ENCODE measurements at regions not wholly inside any gene's neighbourhood (a gene's known extent, or its start where the extent isn't known, plus 50 kb on each side); places are given as distances from the start of the nearest gene placed in this dataset.

DNA sequence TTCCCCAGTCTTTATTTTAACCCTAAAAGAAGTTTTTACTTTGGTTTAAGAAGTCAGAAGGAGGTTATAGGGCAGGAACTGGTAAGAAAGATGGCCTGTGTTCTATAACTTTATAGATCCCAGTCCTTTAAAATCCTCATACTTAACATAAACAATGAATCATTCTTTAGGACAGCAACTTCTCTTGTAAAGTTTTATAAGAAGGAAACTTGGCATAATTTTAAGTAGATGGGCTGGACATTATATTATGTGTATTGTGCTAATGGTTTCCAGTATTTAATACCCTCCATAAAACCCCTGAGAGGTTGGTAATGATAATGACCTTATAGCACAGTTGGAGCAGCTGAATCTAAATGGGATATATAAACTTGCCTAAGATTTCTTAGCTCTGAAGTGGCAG lies 247.2 kb downstream of the FAM170A start:
- H3K4me3 ChIP-seq (ENCODE audit: low read length): no peak overlapping the region
- no peaks in the 10 kb centered on the region for H3K27me3 ChIP-seq (ENCODE audit: control insufficient read depth, insufficient read depth, low read length)
- H3K36me3 ChIP-seq (ENCODE audit: control insufficient read depth, insufficient read depth, low read length): no peaks in the 10 kb centered on the region
- H3K9me3 ChIP-seq (replicated peaks; ENCODE audit: control insufficient read depth, low read depth, low read length): no peaks in the 10 kb centered on the region
- no peaks in the 10 kb centered on the region for H3K4me1 ChIP-seq (ENCODE audit: control insufficient read depth, insufficient read depth, low read length)
- no peak for DNase-seq
- H3K27ac ChIP-seq (ENCODE audit: low read length): no peak overlapping the region

DNA sequence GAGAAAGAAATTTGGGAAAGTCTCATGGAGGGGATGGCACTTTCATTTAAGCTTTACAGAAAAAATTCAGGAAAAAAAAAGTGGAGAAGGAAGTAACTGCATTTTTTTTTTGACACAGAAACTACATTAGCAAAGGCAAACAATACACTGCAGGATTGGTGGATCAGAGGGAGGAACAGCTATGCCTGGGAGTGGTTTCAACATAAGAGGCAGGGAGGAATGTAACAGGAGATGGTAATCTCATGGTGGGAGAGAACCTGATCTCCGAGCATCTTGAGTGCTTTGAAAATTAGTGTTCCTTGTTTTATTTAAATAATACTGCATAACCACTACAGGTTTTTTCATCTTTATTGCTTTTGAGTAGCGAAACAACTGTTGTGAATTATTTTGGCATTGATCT lies 249.4 kb downstream of the FAM170A start:
- no CpG with 5 or more reads among the region's 2 CpGs for WGBS (ENCODE audit: insufficient coverage)
- H3K4me1 ChIP-seq (ENCODE audit: control insufficient read depth, insufficient read depth, low read length): no peaks in the 10 kb centered on the region

GRCh38 chr5:119879446-119879845 lies 250.1 kb downstream of the FAM170A start:
- Histone ChIP-seq H3K27ac (ENCODE audit: low read length) (no peak overlapping the region), H3K36me3 (ENCODE audit: control insufficient read depth, insufficient read depth, low read length) (no peaks in the 10 kb centered on the region), H3K27me3 (ENCODE audit: control insufficient read depth, insufficient read depth, low read length) (no peaks in the 10 kb centered on the region), H3K4me1 (ENCODE audit: control insufficient read depth, insufficient read depth, low read length) (no peaks in the 10 kb centered on the region), H3K4me3 (ENCODE audit: low read length) (no peak overlapping the region), H3K9me3 (replicated peaks; ENCODE audit: control insufficient read depth, low read depth, low read length) (no peaks in the 10 kb centered on the region)
- no CpG with 5 or more reads among the region's 2 CpGs for WGBS (ENCODE audit: insufficient coverage)
- no peak for DNase-seq

More for the DNA sequence above, 249.4 kb downstream of the FAM170A start:
- no peaks in the 10 kb centered on the region for H3K36me3 ChIP-seq (ENCODE audit: control insufficient read depth, insufficient read depth, low read length)
- H3K27ac ChIP-seq (ENCODE audit: low read length): no peak overlapping the region
- no peak overlapping the region for H3K4me3 ChIP-seq (ENCODE audit: low read length)
- H3K9me3 ChIP-seq (replicated peaks; ENCODE audit: control insufficient read depth, low read depth, low read length): no peaks in the 10 kb centered on the region
- H3K27me3 ChIP-seq (ENCODE audit: control insufficient read depth, insufficient read depth, low read length): no peaks in the 10 kb centered on the region
- DNase-seq: no peak

DNA sequence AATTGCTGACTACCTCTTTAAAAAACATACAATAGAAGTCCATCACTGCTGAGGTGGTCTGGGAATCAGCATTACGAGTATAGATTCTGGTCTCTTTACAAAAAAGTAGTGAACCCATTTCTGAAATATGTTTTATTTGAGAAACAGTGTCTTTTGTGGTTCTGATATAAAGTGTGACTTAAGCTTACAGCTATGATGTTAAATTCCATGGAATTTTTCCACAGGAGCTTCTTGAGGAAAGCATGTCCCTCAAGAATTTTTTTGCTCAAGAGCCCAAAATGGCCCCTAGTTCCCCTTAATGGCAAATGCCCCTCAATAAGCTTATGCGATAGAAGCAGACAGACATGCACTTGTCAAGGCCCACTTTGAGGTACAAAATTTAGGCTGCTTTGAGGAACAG lies 265.7 kb downstream of the FAM170A start:
- Histone ChIP-seq H3K4me3 (ENCODE audit: low read length) (no peak overlapping the region), H3K27me3 (ENCODE audit: control insufficient read depth, insufficient read depth, low read length) (no peaks in the 10 kb centered on the region), H3K27ac (ENCODE audit: low read length) (no peak overlapping the region), H3K4me1 (ENCODE audit: control insufficient read depth, insufficient read depth, low read length) (no peaks in the 10 kb centered on the region), H3K9me3 (replicated peaks; ENCODE audit: control insufficient read depth, low read depth, low read length) (no peaks in the 10 kb centered on the region), H3K36me3 (ENCODE audit: control insufficient read depth, insufficient read depth, low read length) (no peaks in the 10 kb centered on the region)
- WGBS (ENCODE audit: insufficient coverage): 100% methylated on average over 1 of the region's 2 CpGs
- no peak for DNase-seq

GRCh38 chr5:119896826-119897536 lies 267.6 kb downstream of the FAM170A start:
- Histone ChIP-seq H3K27ac (ENCODE audit: low read length) (no peak overlapping the region), H3K9me3 (replicated peaks; ENCODE audit: control insufficient read depth, low read depth, low read length) (no peaks in the 10 kb centered on the region), H3K4me1 (ENCODE audit: control insufficient read depth, insufficient read depth, low read length) (no peaks in the 10 kb centered on the region), H3K27me3 (ENCODE audit: control insufficient read depth, insufficient read depth, low read length) (no peaks in the 10 kb centered on the region), H3K4me3 (ENCODE audit: low read length) (no peak overlapping the region), H3K36me3 (ENCODE audit: control insufficient read depth, insufficient read depth, low read length) (no peaks in the 10 kb centered on the region)
- no peak for DNase-seq
- WGBS (ENCODE audit: insufficient coverage): 86% methylated on average over 1 of the region's 2 CpGs

GRCh38 chr5:119897537-119898370 lies 268.4 kb downstream of the FAM170A start:
- H3K27me3 ChIP-seq (ENCODE audit: control insufficient read depth, insufficient read depth, low read length): no peaks in the 10 kb centered on the region
- no peaks in the 10 kb centered on the region for H3K4me1 ChIP-seq (ENCODE audit: control insufficient read depth, insufficient read depth, low read length)
- no peaks in the 10 kb centered on the region for H3K9me3 ChIP-seq (replicated peaks; ENCODE audit: control insufficient read depth, low read depth, low read length)
- H3K4me3 ChIP-seq (ENCODE audit: low read length): no peak overlapping the region
- DNase-seq: no peak
- WGBS (ENCODE audit: insufficient coverage): no CpG with 5 or more reads among the region's 6 CpGs
- H3K27ac ChIP-seq (ENCODE audit: low read length): no peak overlapping the region
- H3K36me3 ChIP-seq (ENCODE audit: control insufficient read depth, insufficient read depth, low read length): no peaks in the 10 kb centered on the region

DNA sequence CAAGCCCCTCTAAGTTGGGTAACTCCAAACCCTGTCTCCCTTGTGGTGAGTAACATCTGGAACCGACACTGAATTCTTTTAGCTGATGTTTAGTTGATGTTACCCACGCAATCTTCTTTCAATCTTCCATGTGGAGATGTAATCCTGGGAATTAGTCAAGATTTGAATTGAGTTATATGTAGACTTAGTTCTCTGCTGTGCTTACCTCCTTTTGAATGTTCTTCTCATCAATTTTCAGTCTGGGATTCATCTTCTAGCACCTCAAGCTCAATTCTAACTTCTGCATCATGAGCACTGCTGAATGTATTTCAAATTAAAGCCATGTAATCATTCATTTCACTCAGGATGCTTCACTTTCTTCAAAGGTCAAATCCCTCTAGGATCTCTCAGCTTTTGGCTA lies 270.6 kb downstream of the FAM170A start:
- no CpG with 5 or more reads among the region's 2 CpGs for WGBS (ENCODE audit: insufficient coverage)
- Histone ChIP-seq H3K9me3 (replicated peaks; ENCODE audit: control insufficient read depth, low read depth, low read length) (no peaks in the 10 kb centered on the region), H3K27me3 (ENCODE audit: control insufficient read depth, insufficient read depth, low read length) (no peaks in the 10 kb centered on the region), H3K4me3 (ENCODE audit: low read length) (no peak overlapping the region), H3K4me1 (ENCODE audit: control insufficient read depth, insufficient read depth, low read length) (no peaks in the 10 kb centered on the region), H3K27ac (ENCODE audit: low read length) (no peak overlapping the region), H3K36me3 (ENCODE audit: control insufficient read depth, insufficient read depth, low read length) (no peaks in the 10 kb centered on the region)
- DNase-seq: no peak

- peaks cover 4% of the 10 kb centered on the region for H3K9me3 ChIP-seq (replicated peaks; ENCODE audit: control insufficient read depth, low read depth, low read length)
- no peaks in the 10 kb centered on the region for H3K36me3 ChIP-seq (ENCODE audit: control insufficient read depth, insufficient read depth, low read length)
- H3K27me3 ChIP-seq (ENCODE audit: control insufficient read depth, insufficient read depth, low read length): no peaks in the 10 kb centered on the region
- no peak overlapping the region for H3K27ac ChIP-seq (ENCODE audit: low read length)
- no peak overlapping the region for H3K4me3 ChIP-seq (ENCODE audit: low read length)
- H3K4me1 ChIP-seq (ENCODE audit: control insufficient read depth, insufficient read depth, low read length): no peaks in the 10 kb centered on the region
- DNase-seq: no peak
- WGBS (ENCODE audit: insufficient coverage): no CpG with 5 or more reads among the region's 2 CpGs
Observed at GRCh38 chr5:119902593-119902992, 273.2 kb downstream of the FAM170A start.

- H3K36me3 ChIP-seq (ENCODE audit: control insufficient read depth, insufficient read depth, low read length): no peaks in the 10 kb centered on the region
- H3K27me3 ChIP-seq (ENCODE audit: control insufficient read depth, insufficient read depth, low read length): no peaks in the 10 kb centered on the region
- no peak overlapping the region for H3K4me3 ChIP-seq (ENCODE audit: low read length)
- no peak overlapping the region for H3K27ac ChIP-seq (ENCODE audit: low read length)
- WGBS (ENCODE audit: insufficient coverage): 10% methylated on average over 2 of the region's 3 CpGs
- no peaks in the 10 kb centered on the region for H3K9me3 ChIP-seq (replicated peaks; ENCODE audit: control insufficient read depth, low read depth, low read length)
- DNase-seq: no peak
- no peaks in the 10 kb centered on the region for H3K4me1 ChIP-seq (ENCODE audit: control insufficient read depth, insufficient read depth, low read length)
Observed at GRCh38 chr5:119913425-119913824, 284.1 kb downstream of the FAM170A start.

DNA sequence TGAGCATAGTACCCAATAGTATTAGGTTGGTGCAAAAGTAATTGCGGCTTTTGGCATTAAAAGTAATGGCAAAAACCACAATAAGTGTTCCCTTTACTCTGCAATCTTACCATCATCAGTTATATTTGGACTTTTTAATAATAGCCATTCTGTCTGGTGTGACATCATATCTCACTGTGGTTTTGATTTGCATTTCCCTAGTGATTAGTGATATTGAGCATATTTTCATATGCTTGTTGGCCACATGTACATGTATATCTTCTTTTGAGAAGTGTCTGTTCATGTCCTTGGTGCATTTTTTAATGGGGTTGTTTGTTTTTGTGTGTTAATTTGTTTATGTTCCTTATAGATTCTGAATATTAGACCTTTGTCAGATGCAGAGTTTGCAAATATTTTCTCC lies 289.9 kb downstream of the FAM170A start:
- DNase-seq: no peak
- Histone ChIP-seq H3K4me1 (ENCODE audit: control insufficient read depth, insufficient read depth, low read length) (no peaks in the 10 kb centered on the region), H3K27me3 (ENCODE audit: control insufficient read depth, insufficient read depth, low read length) (no peaks in the 10 kb centered on the region), H3K4me3 (ENCODE audit: low read length) (no peak overlapping the region), H3K27ac (ENCODE audit: low read length) (no peak overlapping the region), H3K36me3 (ENCODE audit: control insufficient read depth, insufficient read depth, low read length) (no peaks in the 10 kb centered on the region), H3K9me3 (replicated peaks; ENCODE audit: control insufficient read depth, low read depth, low read length) (no peaks in the 10 kb centered on the region)
- no CpG with 5 or more reads among the region's 1 CpG for WGBS (ENCODE audit: insufficient coverage)

All from muscle of leg (tissue), 3 donors.